B cell (primary cell): ENCODE measurements at regions not wholly inside any gene's neighbourhood (a gene's known extent, or its start where the extent isn't known, plus 50 kb on each side); places are given as distances from the start of the nearest gene placed in this dataset.

Experiments used
- ATAC-seq: fragments of 200-7000 bp; cut with Tn5 transposase; one replicate; pipeline ENCODE4 v1.10.0; 2021; ENCODE audit warnings: low read depth, mild to moderate bottlenecking, moderate number of reproducible peaks, moderate library complexity
- CTCF ChIA-PET: fragments of 350-600 bp; sonication (Branson Sonifier 250); formaldehyde crosslinking; loops from one replicate; lab custom pipeline; 2021; ENCODE audit warnings: antibody characterized with exemption, inconsistent platforms; lab: Charles Lee
- POLR2A ChIA-PET: fragments of 350-600 bp; sonication (Branson Sonifier 250); formaldehyde crosslinking; loops from one replicate; lab custom pipeline; 2021; ENCODE audit warnings: antibody characterized with exemption; lab: Charles Lee
- DNase-seq: peaks from one replicate; pipeline ENCODE4 v3.0.0; 2013
- H2AFZ ChIP-seq: 2 replicates; pipeline ENCODE4 v1.6.1; 2012; ENCODE audit warnings: mild to moderate bottlenecking, low read depth, low read length; ENCODE audit not compliant: insufficient read depth, poor library complexity, severe bottlenecking
- H3K27ac ChIP-seq, 2 donors: 1 replicate in 1 of 2; 2 replicates in 1 of 2; pipeline ENCODE4 v1.5.1; 2012 to 2013; ENCODE audit warnings: low read length in 2 of 2, mild to moderate bottlenecking in 2 of 2, moderate library complexity in 1 of 2
- H3K27me3 ChIP-seq, 4 experiments: fragments of 200-600 bp in 1 of 4; sonication (generic) in 1 of 4; replicated peaks in 1 of 4; 1 replicate in 2 of 4; 2 replicates in 2 of 4; pipeline versions ENCODE4 v1.6.1 to v1.7.0; 2013 to 2016; ENCODE audit warnings: low read length in 3 of 4, mild to moderate bottlenecking in 2 of 4, mixed read lengths in 1 of 4, moderate library complexity in 1 of 4; ENCODE audit not compliant: insufficient read depth in 4 of 4, control insufficient read depth in 3 of 4; ENCODE audit errors: control extremely low read depth in 1 of 4
- H3K36me3 ChIP-seq, 2 experiments: replicated peaks in 1 of 2; 1 replicate in 1 of 2; 2 replicates in 1 of 2; pipeline versions ENCODE4 v1.6.1 to v1.7.1; 2013; ENCODE audit warnings: low read length in 1 of 2; ENCODE audit not compliant: insufficient read depth in 2 of 2, control insufficient read depth in 1 of 2; ENCODE audit errors: control extremely low read depth in 1 of 2, extremely low read depth in 1 of 2
- H3K4me1 ChIP-seq, 2 donors: fragments of 200-600 bp in 1 of 2; sonication (generic) in 1 of 2; 1 replicate in 1 of 2; 2 replicates in 1 of 2; pipeline versions ENCODE4 v1.5.1 to v1.6.1; 2013 to 2017; ENCODE audit warnings: low read length in 2 of 2; ENCODE audit not compliant: control insufficient read depth in 2 of 2, insufficient read depth in 2 of 2
- H3K4me2 ChIP-seq: replicated peaks from 2 replicates; pipeline ENCODE3; 2012; ENCODE audit warnings: mild to moderate bottlenecking, low read depth, low read length; ENCODE audit not compliant: poor library complexity, severe bottlenecking
- H3K4me3 ChIP-seq, 5 experiments: fragments of 200-600 bp in 1 of 5; sonication (generic) in 1 of 5; 1 replicate in 3 of 5; 2 replicates in 2 of 5; pipeline versions ENCODE4 v1.5.1 to v1.7.0; 2011 to 2016; ENCODE audit warnings: low read length in 4 of 5, mild to moderate bottlenecking in 4 of 5, low read depth in 2 of 5, control low read depth in 1 of 5, moderate library complexity in 1 of 5; ENCODE audit not compliant: insufficient read depth in 1 of 5; ENCODE audit errors: control extremely low read depth in 1 of 5, extremely low read depth in 1 of 5
- H3K79me2 ChIP-seq: fragments of 200-600 bp; sonication (generic); one replicate; pipeline ENCODE4 v1.6.0; 2016; ENCODE audit warnings: low read length; ENCODE audit not compliant: control insufficient read depth, insufficient read depth
- H3K9ac ChIP-seq: fragments of 200-600 bp; sonication (generic); 2 replicates; pipeline ENCODE4 v1.6.1; 2017; ENCODE audit warnings: mild to moderate bottlenecking, low read length, moderate library complexity
- H3K9me3 ChIP-seq, 3 donors: one replicate each; pipeline versions ENCODE4 v1.6.1 to v1.7.1; 2013; ENCODE audit warnings: low read length in 2 of 3; ENCODE audit not compliant: control insufficient read depth in 2 of 3, insufficient read depth in 1 of 3; ENCODE audit errors: control extremely low read depth in 1 of 3
- H4K20me1 ChIP-seq: 2 replicates; pipeline ENCODE4 v1.6.0; 2012; ENCODE audit warnings: mild to moderate bottlenecking, low read length; ENCODE audit not compliant: insufficient read depth, control insufficient read depth, poor library complexity, severe bottlenecking
- H3K27ac Mint-ChIP-seq: one replicate; pipeline ENCODE4 v1.8.0; 2021; ENCODE audit warnings: mixed read lengths
- H3K27me3 Mint-ChIP-seq: one replicate; pipeline ENCODE4 v1.8.0; 2021; ENCODE audit warnings: mixed read lengths
- H3K4me1 Mint-ChIP-seq: one replicate; pipeline ENCODE4 v1.8.0; 2021; ENCODE audit warnings: mixed read lengths
- H3K4me3 Mint-ChIP-seq: one replicate; pipeline ENCODE4 v1.8.0; 2021; ENCODE audit warnings: mixed read lengths
- H3K9me3 Mint-ChIP-seq: one replicate; pipeline ENCODE4 v1.8.0; 2022; ENCODE audit warnings: mixed read lengths; ENCODE audit not compliant: insufficient read depth
- EZH2 ChIP-seq: IDR thresholded peaks from 2 replicates; pipeline ENCODE4 v1.6.1; 2012; ENCODE audit warnings: borderline replicate concordance, low read depth, mild to moderate bottlenecking, moderate library complexity, low read length; ENCODE audit not compliant: insufficient read depth, poor library complexity, severe bottlenecking
- WGBS: methylation state at CpG from one replicate; pipeline ENCODE4 v1.1.5; 2013; ENCODE audit warnings: missing lambda C conversion rate; ENCODE audit not compliant: insufficient coverage; 5-methylcytosine and 5-hydroxymethylcytosine counted together
- intact Hi-C: fragments of 100-400 bp; cut with micrococcal nuclease; formaldehyde crosslinking; loops from one replicate; pipeline ENCODE4 v1.10.0; 2022
- TF ChIP-seq, protein P1 (sequence below): fragments of 200-600 bp; IDR thresholded peaks from one replicate; pipeline ENCODE4 v1.8.0; 2022; ENCODE audit warnings: antibody characterized with exemption, mild to moderate bottlenecking

DNA sequence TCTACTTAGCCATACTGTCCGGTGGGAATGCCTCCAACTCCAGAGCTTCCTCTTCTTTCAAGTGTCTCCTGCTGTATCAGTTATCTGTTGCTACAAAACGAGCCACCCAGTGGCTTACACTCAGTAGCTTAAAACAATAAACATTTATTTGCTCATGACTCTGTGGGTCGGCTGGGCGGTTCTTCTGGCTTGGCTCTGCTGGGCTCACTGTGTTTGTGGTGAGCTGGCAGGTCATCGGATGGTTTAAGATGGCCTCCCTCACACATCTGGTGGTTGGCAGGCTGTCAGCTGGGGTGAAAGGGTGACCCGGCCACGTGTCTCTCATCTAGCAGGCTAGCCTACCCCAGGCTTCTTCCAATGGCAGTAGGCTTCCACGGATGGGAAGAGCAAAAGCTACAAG is 122.4 kb upstream of the SLC1A4 start:
- peaks cover 1% of the 10 kb centered on the region for H3K4me1 Mint-ChIP-seq
- peaks cover 34 to 44% of the 10 kb centered on the region in 2 donors for H3K4me1 ChIP-seq
- no peak for DNase-seq
- H3K9ac ChIP-seq: no peak overlapping the region
- H3K9me3 Mint-ChIP-seq: no peaks in the 10 kb centered on the region
- peaks cover 0 to 5% (median 5%) of the 10 kb centered on the region in 3 donors for H3K9me3 ChIP-seq
- no peak for ATAC-seq
- H3K79me2 ChIP-seq: peaks cover 12% of the 10 kb centered on the region
- no peak overlapping the region for H3K27ac ChIP-seq
- H4K20me1 ChIP-seq: no peaks in the 10 kb centered on the region
- H2AFZ ChIP-seq: no peak overlapping the region
- no peaks in the 10 kb centered on the region for H3K27me3 ChIP-seq
- peak overlapping the region; percentile 44 for H3K4me3 Mint-ChIP-seq
- 97% methylated on average over 4 of the region's 8 CpGs for WGBS
- no peak overlapping the region for H3K4me3 ChIP-seq
- POLR2A ChIA-PET: no interaction called here
- no peak overlapping the region for H3K27ac Mint-ChIP-seq
- intact Hi-C loops: no loop called here
- H3K36me3 ChIP-seq: no peaks in the 10 kb centered on the region
- no peak overlapping the region for H3K4me2 ChIP-seq
- CTCF ChIA-PET: interaction anchor here (0.8 to 3.4 kb wide), 18 partner anchors 49 to 536 kb away, joined by 3 to 41 read pairs (median 6); partner anchors contain the start of gene SERTAD2
- no peaks in the 10 kb centered on the region for H3K27me3 Mint-ChIP-seq
- TF ChIP-seq, protein P1, sequence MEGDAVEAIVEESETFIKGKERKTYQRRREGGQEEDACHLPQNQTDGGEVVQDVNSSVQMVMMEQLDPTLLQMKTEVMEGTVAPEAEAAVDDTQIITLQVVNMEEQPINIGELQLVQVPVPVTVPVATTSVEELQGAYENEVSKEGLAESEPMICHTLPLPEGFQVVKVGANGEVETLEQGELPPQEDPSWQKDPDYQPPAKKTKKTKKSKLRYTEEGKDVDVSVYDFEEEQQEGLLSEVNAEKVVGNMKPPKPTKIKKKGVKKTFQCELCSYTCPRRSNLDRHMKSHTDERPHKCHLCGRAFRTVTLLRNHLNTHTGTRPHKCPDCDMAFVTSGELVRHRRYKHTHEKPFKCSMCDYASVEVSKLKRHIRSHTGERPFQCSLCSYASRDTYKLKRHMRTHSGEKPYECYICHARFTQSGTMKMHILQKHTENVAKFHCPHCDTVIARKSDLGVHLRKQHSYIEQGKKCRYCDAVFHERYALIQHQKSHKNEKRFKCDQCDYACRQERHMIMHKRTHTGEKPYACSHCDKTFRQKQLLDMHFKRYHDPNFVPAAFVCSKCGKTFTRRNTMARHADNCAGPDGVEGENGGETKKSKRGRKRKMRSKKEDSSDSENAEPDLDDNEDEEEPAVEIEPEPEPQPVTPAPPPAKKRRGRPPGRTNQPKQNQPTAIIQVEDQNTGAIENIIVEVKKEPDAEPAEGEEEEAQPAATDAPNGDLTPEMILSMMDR: no peak
- no peak for TF ChIP-seq EZH2

GRCh38 chr2:64867253-64867996 is 121.8 kb upstream of the SLC1A4 start:
- intact Hi-C loops: no loop called here
- no peak overlapping the region for H3K4me2 ChIP-seq

More at GRCh38 chr2:64867253-64867996, 121.8 kb upstream of the SLC1A4 start:
- Mint-ChIP-seq H3K4me1 (peaks cover 1% of the 10 kb centered on the region), H3K27me3 (no peaks in the 10 kb centered on the region), H3K27ac (no peak overlapping the region), H3K9me3 (no peaks in the 10 kb centered on the region), H3K4me3 (no peak overlapping the region)
- H3K79me2 ChIP-seq: peaks cover 6% of the 10 kb centered on the region
- DNase-seq (no peak), ATAC-seq (no peak)
- H3K9ac ChIP-seq: no peak overlapping the region
- CTCF ChIA-PET: interaction anchor here (0.8 to 3.4 kb wide), 24 partner anchors 9 to 536 kb away, joined by 3 to 41 read pairs (median 5); partner anchors contain the start of gene SERTAD2
- WGBS: 83% methylated on average over 6 of the region's 9 CpGs
- peaks cover 0 to 3% (median 1%) of the 10 kb centered on the region in 3 donors for H3K9me3 ChIP-seq
- H3K27ac ChIP-seq: no peak overlapping the region
- POLR2A ChIA-PET: interaction anchor here (0.6 to 1.2 kb wide), 2 partner anchors 28 to 214 kb away, joined by 4 to 5 read pairs; partner anchors contain the start of gene SERTAD2
- H3K4me1 ChIP-seq: peaks cover 28 to 38% of the 10 kb centered on the region in 2 donors
- no peaks in the 10 kb centered on the region for H3K36me3 ChIP-seq
- H3K27me3 ChIP-seq: no peaks in the 10 kb centered on the region
- no peak overlapping the region for H2AFZ ChIP-seq
- H3K4me3 ChIP-seq: no peak overlapping the region
- TF ChIP-seq, protein P1: no peak
- no peak for TF ChIP-seq EZH2
- H4K20me1 ChIP-seq: no peaks in the 10 kb centered on the region
